OCI-LY1 (cell line): ENCODE measurements at regions not wholly inside any gene's neighbourhood (a gene's known extent, or its start where the extent isn't known, plus 50 kb on each side); places are given as distances from the start of the nearest gene placed in this dataset.

ENCODE experiments used
- H2AFZ ChIP-seq: fragments of 200-600 bp; sonication (generic), shearing (Covaris generic); 2 replicates; pipeline ENCODE4 v1.6.0; 2014; ENCODE audit warnings: antibody characterized with exemption, mild to moderate bottlenecking, low read length
- H3F3A ChIP-seq: fragments of 200-600 bp; sonication (generic), shearing (Covaris generic); 2 replicates; pipeline ENCODE4 v1.6.0; 2014; ENCODE audit warnings: mild to moderate bottlenecking, antibody characterized with exemption, low read length, moderate library complexity; ENCODE audit not compliant: insufficient read depth
- H3K27ac ChIP-seq: fragments of 200-600 bp; sonication (generic); 2 replicates; pipeline ENCODE4 v1.5.1; 2014; ENCODE audit warnings: low read length, mixed run types, mild to moderate bottlenecking, low read depth; ENCODE audit not compliant: poor library complexity, severe bottlenecking
- H3K27me3 ChIP-seq: fragments of 200-600 bp; sonication (generic); 2 replicates; pipeline ENCODE4 v1.6.0; 2014; ENCODE audit warnings: antibody characterized with exemption, mild to moderate bottlenecking, low read length, moderate library complexity; ENCODE audit not compliant: insufficient read depth
- H3K36me3 ChIP-seq: fragments of 200-600 bp; sonication (generic); 2 replicates; pipeline ENCODE4 v1.6.1; 2014; ENCODE audit warnings: mild to moderate bottlenecking, antibody characterized with exemption, low read length, moderate library complexity, mixed read lengths; ENCODE audit not compliant: insufficient read depth
- H3K4me1 ChIP-seq: fragments of 200-600 bp; sonication (generic); 2 replicates; pipeline ENCODE4 v1.5.1; 2014; ENCODE audit warnings: mild to moderate bottlenecking, low read length, moderate library complexity; ENCODE audit not compliant: insufficient read depth, severe bottlenecking
- H3K4me2 ChIP-seq: fragments of 200-600 bp; sonication (generic), shearing (Covaris generic); 2 replicates; pipeline ENCODE4 v1.6.1; 2014; ENCODE audit warnings: low read length
- H3K4me3 ChIP-seq: fragments of 200-600 bp; sonication (generic); 2 replicates; pipeline ENCODE4 v1.5.1; 2014; ENCODE audit warnings: low read length, low read depth, mild to moderate bottlenecking, mixed read lengths; ENCODE audit not compliant: poor library complexity, severe bottlenecking
- H3K79me2 ChIP-seq: fragments of 200-600 bp; shearing (Covaris generic); 2 replicates; pipeline ENCODE4 v1.6.1; 2016; ENCODE audit warnings: mixed run types, low read length, mixed read lengths; ENCODE audit not compliant: insufficient read depth
- H3K9ac ChIP-seq: fragments of 200-600 bp; sonication (generic), shearing (Covaris generic); 2 replicates; pipeline ENCODE4 v1.6.1; 2014; ENCODE audit warnings: mild to moderate bottlenecking, low read length, mixed read lengths
- H3K9me2 ChIP-seq: fragments of 200-600 bp; sonication (generic), shearing (Covaris generic); 2 replicates; pipeline ENCODE4 v1.6.1; 2014; ENCODE audit warnings: low read depth, mild to moderate bottlenecking, low read length, mixed read lengths
- H3K9me3 ChIP-seq: fragments of 200-600 bp; shearing (Covaris generic); 2 replicates; pipeline ENCODE4 v1.6.1; 2014; ENCODE audit warnings: low read length, mixed read lengths
- H4K20me1 ChIP-seq: fragments of 200-600 bp; sonication (generic), shearing (Covaris generic); 2 replicates; pipeline ENCODE4 v1.6.0; 2016; ENCODE audit warnings: mild to moderate bottlenecking, low read length; ENCODE audit not compliant: insufficient read depth
- EZH2 ChIP-seq: fragments of 200-600 bp; sonication (generic), shearing (Covaris generic); IDR thresholded peaks from 2 replicates; pipeline ENCODE4 v1.8.0; 2017; ENCODE audit warnings: borderline replicate concordance, mixed run types, mild to moderate bottlenecking, antibody characterized with exemption, low read length, moderate library complexity, mixed read lengths
- TF ChIP-seq, protein P1 (sequence below): fragments of 200-600 bp; sonication (generic), shearing (Covaris generic); IDR thresholded peaks from 2 replicates; pipeline ENCODE4 v1.5.1; 2017; ENCODE audit warnings: mild to moderate bottlenecking, antibody characterized with exemption, low read length, moderate library complexity, mixed read lengths

DNA sequence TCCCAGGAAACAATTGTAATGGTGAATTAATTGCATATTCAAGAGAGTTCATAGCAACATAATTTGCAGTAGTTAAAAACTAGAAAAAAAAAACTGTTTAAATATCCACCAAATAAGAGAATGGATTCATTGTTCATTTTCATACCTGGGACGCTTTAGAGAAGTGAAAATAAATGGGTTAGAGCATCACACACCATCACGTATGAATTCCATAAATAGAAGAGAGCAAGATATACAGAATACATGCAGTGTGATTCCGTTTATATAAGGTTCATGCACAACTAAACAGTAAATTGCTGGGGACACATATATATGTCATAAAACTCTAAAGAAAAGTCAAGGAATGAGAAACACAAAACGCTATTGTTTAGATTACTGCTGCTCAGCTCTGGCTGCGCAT lies 577.0 kb upstream of the KCNMB2 start:
- Histone ChIP-seq H3K9me2 (no peaks in the 10 kb centered on the region), H3K4me3 (no peak overlapping the region), H3K27ac (no peak overlapping the region), H3K36me3 (no peaks in the 10 kb centered on the region), H3K27me3 (no peaks in the 10 kb centered on the region), H3K79me2 (no peaks in the 10 kb centered on the region), H4K20me1 (no peaks in the 10 kb centered on the region), H3F3A (no peaks in the 10 kb centered on the region), H3K9ac (no peak overlapping the region), H3K4me1 (no peaks in the 10 kb centered on the region), H3K9me3 (no peaks in the 10 kb centered on the region), H3K4me2 (no peak overlapping the region), H2AFZ (no peak overlapping the region)
- TF ChIP-seq, protein P1, sequence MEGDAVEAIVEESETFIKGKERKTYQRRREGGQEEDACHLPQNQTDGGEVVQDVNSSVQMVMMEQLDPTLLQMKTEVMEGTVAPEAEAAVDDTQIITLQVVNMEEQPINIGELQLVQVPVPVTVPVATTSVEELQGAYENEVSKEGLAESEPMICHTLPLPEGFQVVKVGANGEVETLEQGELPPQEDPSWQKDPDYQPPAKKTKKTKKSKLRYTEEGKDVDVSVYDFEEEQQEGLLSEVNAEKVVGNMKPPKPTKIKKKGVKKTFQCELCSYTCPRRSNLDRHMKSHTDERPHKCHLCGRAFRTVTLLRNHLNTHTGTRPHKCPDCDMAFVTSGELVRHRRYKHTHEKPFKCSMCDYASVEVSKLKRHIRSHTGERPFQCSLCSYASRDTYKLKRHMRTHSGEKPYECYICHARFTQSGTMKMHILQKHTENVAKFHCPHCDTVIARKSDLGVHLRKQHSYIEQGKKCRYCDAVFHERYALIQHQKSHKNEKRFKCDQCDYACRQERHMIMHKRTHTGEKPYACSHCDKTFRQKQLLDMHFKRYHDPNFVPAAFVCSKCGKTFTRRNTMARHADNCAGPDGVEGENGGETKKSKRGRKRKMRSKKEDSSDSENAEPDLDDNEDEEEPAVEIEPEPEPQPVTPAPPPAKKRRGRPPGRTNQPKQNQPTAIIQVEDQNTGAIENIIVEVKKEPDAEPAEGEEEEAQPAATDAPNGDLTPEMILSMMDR, result no peak
- no peak for TF ChIP-seq EZH2

- Histone ChIP-seq H3K27me3 (no peaks in the 10 kb centered on the region), H3K27ac (no peak overlapping the region), H3K4me3 (no peak overlapping the region), H3K79me2 (no peaks in the 10 kb centered on the region), H3K4me2 (no peak overlapping the region), H3K36me3 (no peaks in the 10 kb centered on the region), H3F3A (no peaks in the 10 kb centered on the region), H2AFZ (no peak overlapping the region), H4K20me1 (no peaks in the 10 kb centered on the region), H3K9me2 (no peaks in the 10 kb centered on the region), H3K9me3 (no peaks in the 10 kb centered on the region), H3K4me1 (no peaks in the 10 kb centered on the region), H3K9ac (no peak overlapping the region)
- no peak for TF ChIP-seq EZH2
- TF ChIP-seq, protein P1, result no peak
Measured at GRCh38 chr3:177960014-177960413, 576.2 kb upstream of the KCNMB2 start.

GRCh38 chr3:177960722-177961121 lies 575.5 kb upstream of the KCNMB2 start:
- Histone ChIP-seq H3K27me3 (no peaks in the 10 kb centered on the region), H3K9ac (no peak overlapping the region), H3K4me2 (no peak overlapping the region), H3K9me3 (no peaks in the 10 kb centered on the region), H3K4me1 (no peaks in the 10 kb centered on the region), H3K79me2 (no peaks in the 10 kb centered on the region), H2AFZ (no peak overlapping the region), H3K9me2 (no peaks in the 10 kb centered on the region), H3F3A (no peaks in the 10 kb centered on the region), H3K27ac (no peak overlapping the region), H4K20me1 (no peaks in the 10 kb centered on the region), H3K36me3 (no peaks in the 10 kb centered on the region), H3K4me3 (no peak overlapping the region)
- TF ChIP-seq EZH2, result no peak
- TF ChIP-seq, protein P1, result no peak
